ENCODE measurements at regions not wholly inside any gene's neighbourhood (a gene's known extent, or its start where the extent isn't known, plus 50 kb on each side); places are given as distances from the start of the nearest gene placed in this dataset.

DNA sequence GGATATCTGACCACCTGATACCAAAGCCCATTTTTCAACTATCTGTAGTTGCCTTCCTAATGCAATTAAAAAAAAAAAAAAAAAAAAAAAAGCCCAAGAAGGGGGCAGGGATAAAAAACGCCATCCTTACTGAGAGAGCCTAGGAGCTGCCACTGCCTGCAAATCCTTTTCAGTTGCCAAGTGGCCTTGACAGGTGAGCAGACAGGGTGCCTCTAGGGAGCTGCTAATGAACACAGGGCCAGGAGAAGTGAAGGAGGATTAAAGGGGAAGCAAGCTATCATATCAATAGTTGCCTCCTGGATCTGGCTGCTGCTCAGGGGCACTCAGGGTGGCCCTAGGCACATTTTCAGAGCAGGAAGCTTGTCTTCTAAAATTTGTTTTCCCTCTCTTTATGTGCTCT lies 547.4 kb downstream of the TLE1 start:
- H3K27me3 Mint-ChIP-seq (ENCODE audit: low read depth) = no peaks in the 10 kb centered on the region
- H3K27ac Mint-ChIP-seq = no peak overlapping the region
- H3K9me3 Mint-ChIP-seq = peaks cover 7% of the 10 kb centered on the region
- no peaks in the 10 kb centered on the region for H3K4me1 Mint-ChIP-seq
- no peaks in the 10 kb centered on the region for H3K36me3 Mint-ChIP-seq (ENCODE audit: low read depth)
- TF ChIP-seq CTCF (IDR thresholded peaks at IDR 0.05; ENCODE audit: unreplicated experiment in 3 of 3) = no peak
- no peak overlapping the region for H3K4me3 Mint-ChIP-seq

GRCh38 chr9:81137976-81138568 lies 551.3 kb downstream of the TLE1 start:
- no peak for TF ChIP-seq CTCF (IDR thresholded peaks at IDR 0.05; ENCODE audit: unreplicated experiment in 3 of 3)
- H3K36me3 Mint-ChIP-seq (ENCODE audit: low read depth) = no peaks in the 10 kb centered on the region
- peaks cover 8% of the 10 kb centered on the region for H3K27me3 Mint-ChIP-seq (ENCODE audit: low read depth)
- no peak overlapping the region for H3K27ac Mint-ChIP-seq
- H3K4me3 Mint-ChIP-seq = no peak overlapping the region
- H3K4me1 Mint-ChIP-seq = no peaks in the 10 kb centered on the region
- peaks cover 3% of the 10 kb centered on the region for H3K9me3 Mint-ChIP-seq

DNA sequence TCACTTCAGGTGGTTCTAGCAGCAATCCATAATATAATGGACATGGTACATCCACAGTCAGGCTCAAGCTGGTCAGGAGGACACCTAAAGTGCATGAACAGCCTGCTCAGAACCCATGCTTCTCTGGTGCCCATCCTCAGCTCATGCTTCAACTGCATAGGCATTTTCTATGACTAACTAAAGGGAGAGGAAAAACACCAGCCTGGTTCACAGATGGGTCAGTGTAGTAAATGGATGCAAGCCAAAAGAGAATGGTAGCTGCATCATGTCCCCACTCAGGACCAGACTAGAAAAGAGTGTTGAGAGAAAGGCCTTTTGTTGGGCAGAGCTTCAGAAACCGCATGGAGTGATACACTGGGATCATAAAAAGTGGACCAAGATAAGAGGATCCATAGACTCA lies 556.6 kb downstream of the TLE1 start:
- no peak for TF ChIP-seq CTCF (IDR thresholded peaks at IDR 0.05; ENCODE audit: unreplicated experiment in 3 of 3)
- peaks cover 9% of the 10 kb centered on the region for H3K27me3 Mint-ChIP-seq (ENCODE audit: low read depth)
- H3K4me1 Mint-ChIP-seq = peaks cover 14% of the 10 kb centered on the region
- H3K9me3 Mint-ChIP-seq = peaks cover 3% of the 10 kb centered on the region
- H3K4me3 Mint-ChIP-seq = no peak overlapping the region
- no peaks in the 10 kb centered on the region for H3K36me3 Mint-ChIP-seq (ENCODE audit: low read depth)
- no peak overlapping the region for H3K27ac Mint-ChIP-seq

- Mint-ChIP-seq H3K36me3 (ENCODE audit: low read depth) (no peaks in the 10 kb centered on the region), H3K4me3 (no peak overlapping the region), H3K27ac (no peak overlapping the region), H3K27me3 (ENCODE audit: low read depth) (peaks cover 9% of the 10 kb centered on the region), H3K9me3 (peaks cover 3% of the 10 kb centered on the region), H3K4me1 (peaks cover 16% of the 10 kb centered on the region)
- no peak for TF ChIP-seq CTCF (IDR thresholded peaks at IDR 0.05; ENCODE audit: unreplicated experiment in 3 of 3)
These were observed 557.0 kb downstream of the TLE1 start for GRCh38 chr9:81132318-81132717.

GRCh38 chr9:81128701-81129100 lies 560.6 kb downstream of the TLE1 start:
- Mint-ChIP-seq H3K36me3 (ENCODE audit: low read depth) (no peaks in the 10 kb centered on the region), H3K9me3 (peaks cover 3% of the 10 kb centered on the region), H3K4me1 (peaks cover 16% of the 10 kb centered on the region), H3K4me3 (no peak overlapping the region), H3K27me3 (ENCODE audit: low read depth) (peaks cover 5% of the 10 kb centered on the region), H3K27ac (peak overlapping the region; percentile 17 to 62 (median 36))
- TF ChIP-seq CTCF (IDR thresholded peaks at IDR 0.05; ENCODE audit: unreplicated experiment in 3 of 3) = no peak

DNA sequence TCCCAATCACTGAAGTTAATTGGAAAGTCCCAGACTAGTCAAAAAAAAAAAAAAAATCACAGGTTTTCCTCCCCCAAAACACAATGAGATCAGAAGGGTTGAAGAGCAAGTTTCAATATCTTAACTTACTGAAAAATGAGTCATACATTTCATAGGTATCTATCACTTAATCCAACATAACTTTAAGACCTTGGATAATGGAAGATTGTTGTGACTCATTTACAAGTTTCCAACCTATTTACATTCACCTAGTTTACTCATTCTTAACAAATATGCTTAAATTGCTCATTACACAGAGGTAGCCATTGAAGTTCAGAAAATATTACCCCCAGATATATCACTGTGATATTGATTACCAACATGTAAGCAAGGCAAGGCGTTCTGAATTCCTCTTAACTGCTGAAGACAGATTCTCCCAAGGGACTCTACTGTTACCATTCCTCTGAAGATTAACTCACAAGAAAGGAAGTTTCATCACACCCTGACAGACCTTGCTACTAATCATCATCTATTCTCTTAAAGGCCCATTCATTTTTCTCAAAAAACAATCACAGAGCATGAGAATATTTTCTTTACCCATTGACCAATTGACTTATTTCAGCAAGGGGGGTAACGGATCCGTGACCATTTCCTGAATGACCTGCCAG lies 563.8 kb downstream of the TLE1 start:
- Mint-ChIP-seq H3K4me1 (peaks cover 16% of the 10 kb centered on the region), H3K9me3 (no peaks in the 10 kb centered on the region), H3K27me3 (ENCODE audit: low read depth) (no peaks in the 10 kb centered on the region), H3K27ac (no peak overlapping the region), H3K36me3 (ENCODE audit: low read depth) (no peaks in the 10 kb centered on the region), H3K4me3 (no peak overlapping the region)
- TF ChIP-seq CTCF (IDR thresholded peaks at IDR 0.05; ENCODE audit: unreplicated experiment in 3 of 3) = no peak
